ENCODE measurements at regions not wholly inside any gene's neighbourhood (a gene's known extent, or its start where the extent isn't known, plus 50 kb on each side); places are given as distances from the start of the nearest gene placed in this dataset.

DNA sequence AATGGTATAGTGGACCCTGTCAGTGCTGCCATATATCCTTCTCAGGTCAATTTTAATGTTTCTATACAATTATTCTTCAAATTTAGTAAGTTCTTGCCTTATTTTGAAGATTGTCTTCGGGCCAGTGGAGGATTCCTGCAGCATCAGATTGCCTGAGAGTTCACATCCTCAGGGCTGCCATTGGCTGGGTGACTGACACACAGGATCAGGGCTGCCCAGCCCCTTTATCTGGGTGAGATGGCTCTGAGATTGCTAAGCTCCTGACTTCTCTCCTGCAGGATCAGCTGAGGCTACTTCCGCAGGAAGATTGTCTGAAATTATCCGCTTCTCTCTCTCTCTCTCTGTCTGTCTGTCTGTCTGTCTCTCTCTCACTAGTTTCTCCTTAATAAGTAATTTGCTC is 567.4 kb downstream of the TSN start:
- 70 to 80% (median 74%) methylated on average over 3 of the region's 3 CpGs for WGBS, 3 donors
- no peak overlapping the region for H3K27ac ChIP-seq
- TF ChIP-seq, protein P1, sequence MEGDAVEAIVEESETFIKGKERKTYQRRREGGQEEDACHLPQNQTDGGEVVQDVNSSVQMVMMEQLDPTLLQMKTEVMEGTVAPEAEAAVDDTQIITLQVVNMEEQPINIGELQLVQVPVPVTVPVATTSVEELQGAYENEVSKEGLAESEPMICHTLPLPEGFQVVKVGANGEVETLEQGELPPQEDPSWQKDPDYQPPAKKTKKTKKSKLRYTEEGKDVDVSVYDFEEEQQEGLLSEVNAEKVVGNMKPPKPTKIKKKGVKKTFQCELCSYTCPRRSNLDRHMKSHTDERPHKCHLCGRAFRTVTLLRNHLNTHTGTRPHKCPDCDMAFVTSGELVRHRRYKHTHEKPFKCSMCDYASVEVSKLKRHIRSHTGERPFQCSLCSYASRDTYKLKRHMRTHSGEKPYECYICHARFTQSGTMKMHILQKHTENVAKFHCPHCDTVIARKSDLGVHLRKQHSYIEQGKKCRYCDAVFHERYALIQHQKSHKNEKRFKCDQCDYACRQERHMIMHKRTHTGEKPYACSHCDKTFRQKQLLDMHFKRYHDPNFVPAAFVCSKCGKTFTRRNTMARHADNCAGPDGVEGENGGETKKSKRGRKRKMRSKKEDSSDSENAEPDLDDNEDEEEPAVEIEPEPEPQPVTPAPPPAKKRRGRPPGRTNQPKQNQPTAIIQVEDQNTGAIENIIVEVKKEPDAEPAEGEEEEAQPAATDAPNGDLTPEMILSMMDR (IDR thresholded peaks at IDR 0.05) = no peak
- no peak overlapping the region for H3K4me3 ChIP-seq
- DNase-seq (no peak), ATAC-seq (no peak)
- H3K4me1 ChIP-seq = no peaks in the 10 kb centered on the region
- H3K27me3 ChIP-seq (ENCODE audit: insufficient read depth in 3 of 3, low read length in 2 of 3) = peaks cover 0 to 2% (median 0%) of the 10 kb centered on the region in 3 donors
- H3K36me3 ChIP-seq (ENCODE audit: insufficient read depth in 1 of 2, low read depth in 1 of 2) = no peaks in the 10 kb centered on the region
- intact Hi-C loops (cut with DNase I) = no loop called here
- H3K9me3 ChIP-seq = no peaks in the 10 kb centered on the region

DNA sequence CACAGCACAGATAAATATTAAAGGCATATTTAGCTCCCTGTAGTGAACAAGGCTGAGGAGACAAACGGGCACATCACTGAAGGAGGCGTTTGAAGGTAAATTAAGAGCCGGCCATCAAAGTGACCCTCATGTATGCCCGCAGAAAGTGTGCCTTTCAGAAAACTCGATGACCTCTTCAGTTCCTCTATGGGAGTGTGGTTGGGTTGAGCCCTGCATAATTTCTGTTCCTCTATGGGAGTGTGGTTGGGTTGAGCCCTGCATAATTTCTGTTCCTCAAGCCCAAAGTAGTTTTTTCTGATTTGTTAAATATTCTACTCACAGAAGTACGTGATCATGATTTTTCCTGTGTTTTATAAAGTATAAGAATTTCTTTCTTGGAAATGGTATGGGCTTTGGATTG is 568.5 kb downstream of the TSN start:
- Histone ChIP-seq H3K27me3 (ENCODE audit: insufficient read depth in 3 of 3, low read length in 2 of 3) (peaks cover 0 to 2% (median 0%) of the 10 kb centered on the region in 3 donors), H3K4me3 (no peak overlapping the region), H3K9me3 (no peaks in the 10 kb centered on the region), H3K36me3 (ENCODE audit: insufficient read depth in 1 of 2, low read depth in 1 of 2) (no peaks in the 10 kb centered on the region), H3K27ac (no peak overlapping the region), H3K4me1 (no peaks in the 10 kb centered on the region)
- WGBS, 3 donors = 79 to 87% (median 81%) methylated on average over 6 of the region's 6 CpGs
- DNase-seq (no peak), ATAC-seq (no peak)
- intact Hi-C loops (cut with DNase I) = no loop called here
- TF ChIP-seq, protein P1 (IDR thresholded peaks at IDR 0.05) = no peak

- no peak for ATAC-seq
- intact Hi-C loops (cut with DNase I) = no loop called here
- no peaks in the 10 kb centered on the region for H3K4me1 ChIP-seq
- H3K9me3 ChIP-seq = no peaks in the 10 kb centered on the region
- H3K36me3 ChIP-seq (ENCODE audit: insufficient read depth in 1 of 2, low read depth in 1 of 2) = no peaks in the 10 kb centered on the region
- no peak overlapping the region for H3K27ac ChIP-seq
- no peaks in the 10 kb centered on the region for H3K27me3 ChIP-seq (ENCODE audit: insufficient read depth in 3 of 3, low read length in 2 of 3)
- TF ChIP-seq, protein P1 (IDR thresholded peaks at IDR 0.05) = no peak
- 50 to 61% (median 59%) methylated on average over 3 of the region's 3 CpGs for WGBS, 3 donors
- no peak overlapping the region for H3K4me3 ChIP-seq
- DNase-seq = no peak
Measured at GRCh38 chr2:122326471-122326870, 571.0 kb downstream of the TSN start.

- H3K36me3 ChIP-seq (ENCODE audit: insufficient read depth in 1 of 2, low read depth in 1 of 2) = no peaks in the 10 kb centered on the region
- no peaks in the 10 kb centered on the region for H3K27me3 ChIP-seq (ENCODE audit: insufficient read depth in 3 of 3, low read length in 2 of 3)
- WGBS, 3 donors = 70 to 79% (median 76%) methylated on average over 4 of the region's 4 CpGs
- ATAC-seq = no peak
- H3K27ac ChIP-seq = no peak overlapping the region
- intact Hi-C loops (cut with DNase I) = no loop called here
- no peak overlapping the region for H3K4me3 ChIP-seq
- no peak for DNase-seq
- H3K9me3 ChIP-seq = no peaks in the 10 kb centered on the region
- TF ChIP-seq, protein P1 (IDR thresholded peaks at IDR 0.05) = no peak
- H3K4me1 ChIP-seq = no peaks in the 10 kb centered on the region
Measured at GRCh38 chr2:122328816-122329215, 573.4 kb downstream of the TSN start.

DNA sequence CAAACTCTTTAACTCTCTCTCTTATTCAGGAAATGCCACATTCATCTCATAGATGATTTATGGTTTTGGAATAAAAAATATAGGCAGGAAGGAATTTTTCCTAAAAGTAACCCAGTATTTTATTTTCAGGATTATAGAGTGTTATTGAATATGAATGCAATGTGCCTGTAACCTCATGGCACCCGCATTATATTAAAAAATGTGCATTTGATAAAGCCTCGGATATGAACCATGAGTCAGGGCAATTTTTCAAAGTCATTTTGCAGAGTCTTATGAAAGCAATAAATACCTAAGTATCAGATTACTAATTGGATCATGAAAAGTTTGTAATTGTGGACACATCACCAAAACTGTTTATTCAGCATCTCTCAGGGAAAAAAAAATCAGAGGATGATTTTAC is 573.8 kb downstream of the TSN start:
- ATAC-seq (no peak), DNase-seq (no peak)
- Histone ChIP-seq H3K27me3 (ENCODE audit: insufficient read depth in 3 of 3, low read length in 2 of 3) (no peaks in the 10 kb centered on the region), H3K4me1 (no peaks in the 10 kb centered on the region), H3K9me3 (no peaks in the 10 kb centered on the region), H3K4me3 (no peak overlapping the region), H3K27ac (no peak overlapping the region), H3K36me3 (ENCODE audit: insufficient read depth in 1 of 2, low read depth in 1 of 2) (no peaks in the 10 kb centered on the region)
- 45 to 74% (median 61%) methylated on average over 2 of the region's 2 CpGs for WGBS, 3 donors
- TF ChIP-seq, protein P1 (IDR thresholded peaks at IDR 0.05) = no peak
- intact Hi-C loops (cut with DNase I) = no loop called here
